GM21723 (cell line): ENCODE measurements at regions not wholly inside any gene's neighbourhood (a gene's known extent, or its start where the extent isn't known, plus 50 kb on each side); places are given as distances from the start of the nearest gene placed in this dataset.
"Not testable (repeated sequence)": the region's sequence is repeated elsewhere in the genome, so short reads cannot be mapped to it uniquely, and the experiment has no call there.

Experiments
- ATAC-seq: cut with Tn5 transposase; IDR thresholded peaks from one replicate; pipeline ENCODE4 v1.9.1; 2021; ENCODE audit warnings: mild to moderate bottlenecking, moderate library complexity; ENCODE audit not compliant: unreplicated experiment

- ATAC-seq = no peak
Measured at GRCh38 chr3:182323126-182323700, 470.1 kb upstream of the ATP11B start.

GRCh38 chr3:182323898-182324297 is 469.4 kb upstream of the ATP11B start:
- ATAC-seq = no peak

- no peak for ATAC-seq
Measured at GRCh38 chr3:182325213-182325950, 467.9 kb upstream of the ATP11B start.

- ATAC-seq = no peak
Measured at GRCh38 chr3:182327196-182327681, 466.1 kb upstream of the ATP11B start.

GRCh38 chr3:182330646-182331045 is 462.7 kb upstream of the ATP11B start:
- no peak for ATAC-seq

- no peak for ATAC-seq
Measured at GRCh38 chr3:182331341-182331740, 462.0 kb upstream of the ATP11B start.

GRCh38 chr3:182342252-182342651 is 451.1 kb upstream of the ATP11B start:
- no peak for ATAC-seq

GRCh38 chr3:182344026-182344425 is 449.3 kb upstream of the ATP11B start:
- not testable (repeated sequence) for ATAC-seq

- no peak for ATAC-seq
Measured at GRCh38 chr3:182349051-182349450, 444.3 kb upstream of the ATP11B start.

GRCh38 chr3:182349951-182350517 is 443.3 kb upstream of the ATP11B start:
- no peak for ATAC-seq

GRCh38 chr3:182357928-182358327 is 435.4 kb upstream of the ATP11B start:
- no peak for ATAC-seq

- no peak for ATAC-seq
Measured at GRCh38 chr3:182364323-182364722, 429.0 kb upstream of the ATP11B start.

- ATAC-seq = no peak
Measured at GRCh38 chr3:182364723-182365650, 428.3 kb upstream of the ATP11B start.

GRCh38 chr3:182366746-182367145 is 426.6 kb upstream of the ATP11B start:
- ATAC-seq = no peak

- no peak for ATAC-seq
Measured at GRCh38 chr3:182369861-182370260, 423.4 kb upstream of the ATP11B start.

- no peak for ATAC-seq
Measured at GRCh38 chr3:182370949-182371348, 422.4 kb upstream of the ATP11B start.

- ATAC-seq = no peak
Measured at GRCh38 chr3:182375916-182376315, 417.4 kb upstream of the ATP11B start.

- no peak for ATAC-seq
Measured at GRCh38 chr3:182382112-182382857, 411.0 kb upstream of the ATP11B start.

GRCh38 chr3:182384221-182384620 is 409.1 kb upstream of the ATP11B start:
- no peak for ATAC-seq

GRCh38 chr3:182385356-182385755 is 407.9 kb upstream of the ATP11B start:
- no peak for ATAC-seq
